Right atrium auricular region (tissue), 2 donors: ENCODE measurements at regions not wholly inside any gene's neighbourhood (a gene's known extent, or its start where the extent isn't known, plus 50 kb on each side); places are given as distances from the start of the nearest gene placed in this dataset.

ENCODE experiments used
- DNase-seq: peaks from one replicate; pipeline ENCODE4 v3.0.0-alpha.2; 2019; ENCODE audit warnings: low spot score
- H3K27ac ChIP-seq, 2 donors: fragments of 200-600 bp; sonication (generic); 1 replicate in 1 of 2; 2 replicates in 1 of 2; pipeline ENCODE4 v1.5.1; 2016 to 2019
- H3K27me3 ChIP-seq, 2 donors: fragments of 200-600 bp; sonication (generic); one replicate each; pipeline versions ENCODE4 v1.5.1 to v1.6.0; 2017 to 2019
- H3K36me3 ChIP-seq: fragments of 200-600 bp; sonication (generic); one replicate; pipeline ENCODE4 v1.5.1; 2016
- H3K4me1 ChIP-seq, 2 donors: fragments of 200-600 bp; sonication (generic); one replicate each; pipeline versions ENCODE4 v1.5.1 to v1.6.0; 2017 to 2019
- H3K4me3 ChIP-seq, 2 donors: fragments of 200-600 bp; sonication (generic); 1 replicate in 1 of 2; 2 replicates in 1 of 2; pipeline ENCODE4 v1.5.1; 2017 to 2019; ENCODE audit warnings: mild to moderate bottlenecking in 1 of 2, moderate library complexity in 1 of 2
- H3K9me3 ChIP-seq, 2 donors: fragments of 200-600 bp; sonication (generic); one replicate each; pipeline ENCODE4 v1.5.1; 2019
- TF ChIP-seq, protein P1 (sequence below), 2 donors: fragments of 200-600 bp; sonication (generic); IDR thresholded peaks; one replicate each; pipeline ENCODE4 v1.5.1; 2019; ENCODE audit warnings: antibody characterized with exemption in 2 of 2

DNA sequence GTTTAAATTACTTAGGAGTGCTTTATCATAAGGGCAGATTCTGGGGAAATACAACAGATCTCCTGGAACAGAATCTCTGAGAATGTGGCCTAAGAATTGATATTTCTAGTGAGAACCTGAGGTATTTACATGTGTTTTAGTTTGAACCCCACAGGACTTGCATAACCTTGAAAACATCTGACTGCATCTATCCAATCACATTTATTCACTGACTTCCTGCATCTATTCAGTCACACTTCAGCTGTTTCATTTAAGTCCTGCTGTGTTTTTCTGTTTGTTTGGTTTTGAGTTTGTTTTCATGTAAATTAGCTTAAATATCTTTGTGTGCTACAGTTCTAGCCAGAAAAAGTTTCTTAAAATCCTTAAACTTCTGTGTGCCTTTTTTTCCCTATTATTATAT is 1260.7 kb downstream of the PLA2G4A start:
- H3K27ac ChIP-seq, result no peak overlapping the region
- no peak for DNase-seq
- no peak overlapping the region for H3K4me3 ChIP-seq
- H3K4me1 ChIP-seq, result no peaks in the 10 kb centered on the region
- no peaks in the 10 kb centered on the region for H3K27me3 ChIP-seq
- no peaks in the 10 kb centered on the region for H3K9me3 ChIP-seq
- no peaks in the 10 kb centered on the region for H3K36me3 ChIP-seq
- TF ChIP-seq, protein P1, sequence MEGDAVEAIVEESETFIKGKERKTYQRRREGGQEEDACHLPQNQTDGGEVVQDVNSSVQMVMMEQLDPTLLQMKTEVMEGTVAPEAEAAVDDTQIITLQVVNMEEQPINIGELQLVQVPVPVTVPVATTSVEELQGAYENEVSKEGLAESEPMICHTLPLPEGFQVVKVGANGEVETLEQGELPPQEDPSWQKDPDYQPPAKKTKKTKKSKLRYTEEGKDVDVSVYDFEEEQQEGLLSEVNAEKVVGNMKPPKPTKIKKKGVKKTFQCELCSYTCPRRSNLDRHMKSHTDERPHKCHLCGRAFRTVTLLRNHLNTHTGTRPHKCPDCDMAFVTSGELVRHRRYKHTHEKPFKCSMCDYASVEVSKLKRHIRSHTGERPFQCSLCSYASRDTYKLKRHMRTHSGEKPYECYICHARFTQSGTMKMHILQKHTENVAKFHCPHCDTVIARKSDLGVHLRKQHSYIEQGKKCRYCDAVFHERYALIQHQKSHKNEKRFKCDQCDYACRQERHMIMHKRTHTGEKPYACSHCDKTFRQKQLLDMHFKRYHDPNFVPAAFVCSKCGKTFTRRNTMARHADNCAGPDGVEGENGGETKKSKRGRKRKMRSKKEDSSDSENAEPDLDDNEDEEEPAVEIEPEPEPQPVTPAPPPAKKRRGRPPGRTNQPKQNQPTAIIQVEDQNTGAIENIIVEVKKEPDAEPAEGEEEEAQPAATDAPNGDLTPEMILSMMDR (IDR thresholded peaks at IDR 0.05), result no peak

DNA sequence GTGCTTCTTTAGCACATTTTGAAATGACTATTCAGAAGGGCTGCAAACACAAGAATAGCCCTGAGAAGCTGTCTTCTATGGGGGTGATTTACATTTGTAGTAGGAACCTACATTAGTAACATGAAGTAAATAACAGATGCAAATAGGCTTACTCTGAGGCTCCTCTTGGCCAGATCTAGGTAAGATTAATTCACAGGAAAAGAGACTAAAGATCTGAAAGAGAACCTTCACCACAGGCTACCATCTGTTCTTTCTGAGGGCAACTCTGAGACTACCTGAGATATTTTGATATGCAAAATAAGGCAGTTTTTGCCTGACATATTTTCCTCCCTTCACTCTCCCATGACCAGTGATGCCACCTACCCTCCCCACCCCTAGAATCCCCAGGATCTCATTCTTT is 1267.8 kb downstream of the PLA2G4A start:
- DNase-seq, result no peak
- H3K27me3 ChIP-seq, result no peaks in the 10 kb centered on the region
- H3K4me1 ChIP-seq, result no peaks in the 10 kb centered on the region
- no peak overlapping the region for H3K27ac ChIP-seq
- no peak overlapping the region for H3K4me3 ChIP-seq
- TF ChIP-seq, protein P1 (IDR thresholded peaks at IDR 0.05), result no peak
- no peaks in the 10 kb centered on the region for H3K36me3 ChIP-seq
- no peaks in the 10 kb centered on the region for H3K9me3 ChIP-seq

DNA sequence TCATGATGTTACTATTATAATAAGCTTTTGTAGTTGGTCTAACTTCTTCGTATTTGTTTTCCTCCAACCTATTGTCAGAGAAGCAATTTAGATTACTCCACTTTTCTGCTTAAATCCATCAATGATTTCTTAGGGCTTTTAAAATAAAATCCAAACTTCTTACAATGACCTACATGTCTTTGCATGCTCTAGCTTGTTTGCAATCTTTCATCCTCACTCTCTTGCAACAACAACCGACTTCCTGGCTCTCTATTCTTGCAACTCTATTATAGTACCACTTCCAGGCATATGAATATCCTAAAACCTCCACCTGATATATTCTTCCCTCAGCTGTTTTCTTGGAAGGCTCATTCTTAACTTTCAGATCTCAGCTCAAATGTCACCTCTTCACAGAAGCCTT is 1288.7 kb downstream of the PLA2G4A start:
- H3K27ac ChIP-seq, result no peak overlapping the region
- H3K4me3 ChIP-seq, result no peak overlapping the region
- TF ChIP-seq, protein P1 (IDR thresholded peaks at IDR 0.05), result no peak
- H3K36me3 ChIP-seq, result no peaks in the 10 kb centered on the region
- H3K27me3 ChIP-seq, result no peaks in the 10 kb centered on the region
- no peaks in the 10 kb centered on the region for H3K4me1 ChIP-seq
- no peaks in the 10 kb centered on the region for H3K9me3 ChIP-seq
- no peak for DNase-seq

DNA sequence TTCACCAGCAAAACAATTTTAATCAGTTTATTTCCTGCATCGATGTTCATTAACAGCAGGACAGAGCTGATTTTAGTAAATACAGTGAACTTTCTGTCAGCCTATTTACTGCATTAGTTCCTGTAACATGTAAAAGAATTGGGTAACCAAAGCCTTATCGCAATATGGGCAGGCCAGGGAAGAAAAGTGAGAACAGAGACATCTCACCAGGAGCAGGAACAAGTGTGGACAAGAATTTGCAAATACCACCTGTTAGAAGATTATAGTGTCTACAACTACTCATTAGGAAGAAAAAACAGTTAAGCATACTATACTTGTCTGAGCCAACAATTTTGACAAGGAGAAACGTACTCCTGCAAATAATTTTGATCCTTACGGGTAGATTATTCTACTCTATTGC is 1293.9 kb downstream of the PLA2G4A start:
- H3K4me1 ChIP-seq, result no peaks in the 10 kb centered on the region
- H3K27ac ChIP-seq, result no peak overlapping the region
- H3K27me3 ChIP-seq, result no peaks in the 10 kb centered on the region
- no peak overlapping the region for H3K4me3 ChIP-seq
- no peaks in the 10 kb centered on the region for H3K9me3 ChIP-seq
- DNase-seq, result no peak
- TF ChIP-seq, protein P1 (IDR thresholded peaks at IDR 0.05), result no peak
- H3K36me3 ChIP-seq, result no peaks in the 10 kb centered on the region

DNA sequence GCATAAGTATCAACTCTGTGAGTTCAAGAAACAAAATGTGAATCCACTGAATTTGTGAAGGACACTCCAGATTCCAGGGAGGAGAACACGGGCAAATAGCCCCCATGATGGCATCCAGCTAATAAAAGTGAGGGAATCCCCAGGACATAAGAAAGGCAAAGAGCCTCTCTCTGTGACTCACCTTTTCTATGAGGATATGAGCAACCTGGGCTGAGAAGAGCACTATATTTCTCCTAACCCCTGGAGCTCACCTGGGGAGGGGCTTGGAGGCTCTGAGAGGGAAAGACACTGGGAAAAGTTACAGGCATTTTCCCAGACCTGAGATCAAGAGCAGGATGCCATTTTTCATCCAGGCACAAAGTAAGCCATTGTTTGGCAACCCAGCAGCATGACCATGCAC is 1298.8 kb downstream of the PLA2G4A start:
- Histone ChIP-seq H3K36me3 (no peaks in the 10 kb centered on the region), H3K9me3 (peaks cover 0 to 4% of the 10 kb centered on the region in 2 donors), H3K4me1 (no peaks in the 10 kb centered on the region), H3K4me3 (no peak overlapping the region), H3K27me3 (no peaks in the 10 kb centered on the region), H3K27ac (no peak overlapping the region)
- no peak for DNase-seq
- TF ChIP-seq, protein P1 (IDR thresholded peaks at IDR 0.05), result no peak

DNA sequence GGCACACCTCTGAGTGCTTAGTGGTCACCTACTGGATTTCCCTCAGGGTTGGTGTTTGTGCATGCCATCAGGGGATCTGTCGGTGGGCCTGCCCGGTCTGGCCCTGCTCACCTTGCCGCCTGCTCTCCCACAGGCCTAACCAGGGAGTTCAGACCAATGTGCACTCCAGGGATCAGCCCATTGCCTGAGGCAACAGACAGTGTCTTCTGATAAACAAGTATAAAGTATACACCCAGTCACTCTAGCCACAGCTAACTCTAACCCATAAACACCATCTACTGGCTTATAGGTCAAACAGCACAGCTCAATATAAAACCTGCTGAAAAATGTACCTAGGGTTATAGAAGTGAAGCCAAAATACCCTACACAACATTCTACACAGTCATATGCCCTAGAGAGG is 1300.0 kb downstream of the PLA2G4A start:
- TF ChIP-seq, protein P1 (IDR thresholded peaks at IDR 0.05), result no peak
- Histone ChIP-seq H3K9me3 (peaks cover 0 to 4% of the 10 kb centered on the region in 2 donors), H3K36me3 (no peaks in the 10 kb centered on the region), H3K4me1 (no peaks in the 10 kb centered on the region), H3K27ac (no peak overlapping the region), H3K4me3 (no peak overlapping the region), H3K27me3 (no peaks in the 10 kb centered on the region)
- no peak for DNase-seq
